ENCODE measurements at regions not wholly inside any gene's neighbourhood (a gene's known extent, or its start where the extent isn't known, plus 50 kb on each side); places are given as distances from the start of the nearest gene placed in this dataset.

GRCh38 chr18:72651033-72651432 lies 106.9 kb upstream of the CBLN2 start:
- TF ChIP-seq MAX (IDR thresholded peaks at IDR 0.05; ENCODE audit: insufficient read depth, insufficient read length) (no peak), POLR2AphosphoS5 (IDR thresholded peaks at IDR 0.05; ENCODE audit: insufficient read depth, low read depth, low read length) (no peak), FOS (IDR thresholded peaks at IDR 0.05; ENCODE audit: borderline replicate concordance, insufficient read depth, low read length) (no peak)
- TF ChIP-seq, protein P1, sequence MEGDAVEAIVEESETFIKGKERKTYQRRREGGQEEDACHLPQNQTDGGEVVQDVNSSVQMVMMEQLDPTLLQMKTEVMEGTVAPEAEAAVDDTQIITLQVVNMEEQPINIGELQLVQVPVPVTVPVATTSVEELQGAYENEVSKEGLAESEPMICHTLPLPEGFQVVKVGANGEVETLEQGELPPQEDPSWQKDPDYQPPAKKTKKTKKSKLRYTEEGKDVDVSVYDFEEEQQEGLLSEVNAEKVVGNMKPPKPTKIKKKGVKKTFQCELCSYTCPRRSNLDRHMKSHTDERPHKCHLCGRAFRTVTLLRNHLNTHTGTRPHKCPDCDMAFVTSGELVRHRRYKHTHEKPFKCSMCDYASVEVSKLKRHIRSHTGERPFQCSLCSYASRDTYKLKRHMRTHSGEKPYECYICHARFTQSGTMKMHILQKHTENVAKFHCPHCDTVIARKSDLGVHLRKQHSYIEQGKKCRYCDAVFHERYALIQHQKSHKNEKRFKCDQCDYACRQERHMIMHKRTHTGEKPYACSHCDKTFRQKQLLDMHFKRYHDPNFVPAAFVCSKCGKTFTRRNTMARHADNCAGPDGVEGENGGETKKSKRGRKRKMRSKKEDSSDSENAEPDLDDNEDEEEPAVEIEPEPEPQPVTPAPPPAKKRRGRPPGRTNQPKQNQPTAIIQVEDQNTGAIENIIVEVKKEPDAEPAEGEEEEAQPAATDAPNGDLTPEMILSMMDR (IDR thresholded peaks at IDR 0.05; ENCODE audit: extremely low read depth in 1 of 2, insufficient read depth in 1 of 2, low read depth in 1 of 2, low read length in 2 of 2) = no peak

Measured in endothelial cell of umbilical vein (primary cell).